Common myeloid progenitor, CD34-positive (primary cell): ENCODE measurements at regions not wholly inside any gene's neighbourhood (a gene's known extent, or its start where the extent isn't known, plus 50 kb on each side); places are given as distances from the start of the nearest gene placed in this dataset.

Experiments
- CTCF ChIA-PET: fragments of 350-600 bp; sonication (Branson Sonifier 250); formaldehyde crosslinking; loops from one replicate; lab custom pipeline; 2021; ENCODE audit warnings: antibody characterized with exemption; lab: Charles Lee
- POLR2A ChIA-PET: fragments of 350-600 bp; sonication (Branson Sonifier 250); formaldehyde crosslinking; loops from one replicate; lab custom pipeline; 2021; ENCODE audit warnings: antibody characterized with exemption; lab: Charles Lee
- DNase-seq, 3 donors: peaks; one replicate each; pipeline versions ENCODE4 v3.0.0 to v3.0.0-alpha.2; 2013
- H3K27ac ChIP-seq, 2 experiments: 1 replicate in 1 of 2; 2 replicates in 1 of 2; pipeline ENCODE4 v1.7.0; 2013; ENCODE audit warnings: inconsistent platforms in 2 of 2, low read length in 2 of 2, mild to moderate bottlenecking in 2 of 2, low read depth in 1 of 2, moderate library complexity in 1 of 2; ENCODE audit not compliant: severe bottlenecking in 2 of 2, insufficient read depth in 1 of 2, poor library complexity in 1 of 2
- H3K27me3 ChIP-seq, 5 experiments: replicated peaks in 2 of 5; 1 replicate in 3 of 5; 2 replicates in 2 of 5; pipeline versions ENCODE4 v1.6.1 to v1.7.0; 2013; ENCODE audit warnings: low read length in 4 of 5, mild to moderate bottlenecking in 2 of 5, moderate library complexity in 2 of 5, inconsistent platforms in 1 of 5; ENCODE audit not compliant: insufficient read depth in 5 of 5, control insufficient read depth in 4 of 5
- H3K36me3 ChIP-seq, 4 experiments: 1 replicate in 2 of 4; 2 replicates in 2 of 4; pipeline versions ENCODE4 v1.6.1 to v1.7.0; 2013; ENCODE audit warnings: low read length in 3 of 4, control low read depth in 1 of 4, mild to moderate bottlenecking in 1 of 4; ENCODE audit not compliant: control insufficient read depth in 4 of 4, insufficient read depth in 4 of 4
- H3K4me1 ChIP-seq, 4 experiments: 1 replicate in 3 of 4; 2 replicates in 1 of 4; pipeline versions ENCODE4 v1.6.1 to v1.7.1; 2013; ENCODE audit warnings: low read length in 3 of 4, mild to moderate bottlenecking in 3 of 4, control low read depth in 1 of 4, inconsistent platforms in 1 of 4, moderate library complexity in 1 of 4; ENCODE audit not compliant: control insufficient read depth in 4 of 4, insufficient read depth in 4 of 4; ENCODE audit errors: control extremely low read depth in 1 of 4
- H3K4me3 ChIP-seq, 7 experiments: 1 replicate in 4 of 7; 2 replicates in 3 of 7; pipeline versions ENCODE4 v1.5.1 to v1.7.0; 2013; ENCODE audit warnings: mild to moderate bottlenecking in 7 of 7, low read length in 6 of 7, moderate library complexity in 6 of 7, inconsistent platforms in 2 of 7, low read depth in 2 of 7, control low read depth in 1 of 7; ENCODE audit not compliant: insufficient read depth in 4 of 7, control insufficient read depth in 1 of 7; ENCODE audit errors: extremely low read depth in 1 of 7
- H3K9me3 ChIP-seq, 5 experiments: 1 replicate in 4 of 5; 2 replicates in 1 of 5; pipeline versions ENCODE4 v1.6.1 to v1.7.1; 2013; ENCODE audit warnings: low read length in 4 of 5, mild to moderate bottlenecking in 2 of 5, inconsistent platforms in 1 of 5, low read depth in 1 of 5, moderate library complexity in 1 of 5; ENCODE audit not compliant: control insufficient read depth in 4 of 5, insufficient read depth in 2 of 5; ENCODE audit errors: control extremely low read depth in 1 of 5
- WGBS: methylation state at CpG from one replicate; pipeline ENCODE4 v1.1.5; 2013; ENCODE audit not compliant: insufficient coverage; 5-methylcytosine and 5-hydroxymethylcytosine counted together

DNA sequence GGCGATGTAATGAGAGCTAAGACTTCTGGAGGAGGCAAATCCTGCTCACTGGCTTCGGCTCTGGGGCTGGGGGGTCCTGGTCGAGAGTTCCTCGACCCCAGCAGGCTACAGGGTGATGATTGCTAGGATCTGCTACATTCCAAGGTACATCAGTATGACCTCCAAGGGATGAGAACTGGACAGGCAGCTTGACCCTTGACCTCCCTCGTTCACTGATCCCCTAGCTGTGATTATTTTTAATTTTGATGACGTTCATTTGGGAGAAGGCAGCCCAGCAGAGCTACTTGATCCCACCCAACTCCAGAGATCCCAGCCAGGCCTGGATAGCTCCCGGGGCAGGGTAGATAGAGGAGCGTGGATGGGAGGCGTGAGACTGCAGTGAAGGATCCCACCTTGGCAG, 242.3 kb downstream of the MAF start:
- no peaks in the 10 kb centered on the region for H3K36me3 ChIP-seq
- POLR2A ChIA-PET, result no interaction called here
- H3K27me3 ChIP-seq, result no peaks in the 10 kb centered on the region
- no peak overlapping the region for H3K4me3 ChIP-seq
- no peaks in the 10 kb centered on the region for H3K4me1 ChIP-seq
- no peaks in the 10 kb centered on the region for H3K9me3 ChIP-seq
- no peak for DNase-seq
- H3K27ac ChIP-seq, result no peak overlapping the region
- CTCF ChIA-PET, result no interaction called here
- WGBS, result 100% methylated on average over 9 of the region's 9 CpGs

DNA sequence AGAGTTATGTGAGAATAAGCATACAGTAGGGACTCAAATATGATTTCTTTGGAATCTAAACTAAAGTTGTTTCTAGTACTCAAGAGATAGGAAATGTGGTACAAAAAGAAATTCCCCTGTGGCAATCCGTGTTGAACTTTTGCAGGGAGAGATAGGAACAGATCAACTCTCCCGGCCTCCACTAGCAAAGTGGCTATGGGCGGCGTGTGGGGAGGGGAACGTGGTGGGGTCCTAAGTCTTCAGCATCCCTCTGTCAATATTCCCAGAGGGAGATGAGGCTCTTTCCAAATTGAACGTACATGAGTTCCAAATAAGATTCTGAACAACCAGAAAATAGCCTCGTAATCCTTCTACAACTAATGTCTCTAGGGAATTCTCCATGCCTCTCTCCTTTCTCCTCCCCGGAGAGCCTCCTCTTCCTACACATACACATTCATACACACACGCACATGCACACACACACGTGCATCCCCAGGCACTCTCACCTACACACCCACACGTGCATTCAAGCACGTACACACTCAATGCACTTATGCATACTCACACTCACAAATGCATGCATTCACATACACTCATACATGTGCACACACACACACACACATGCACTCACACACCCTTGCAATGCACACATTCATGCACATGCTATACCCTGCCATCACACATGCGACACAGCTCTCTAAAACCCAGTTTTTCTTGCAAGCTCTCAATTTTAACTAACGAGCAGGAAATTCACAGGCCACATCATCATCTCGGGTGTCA, 244.8 kb downstream of the MAF start:
- H3K4me1 ChIP-seq, result no peaks in the 10 kb centered on the region
- DNase-seq, result no peak
- ChIA-PET POLR2A (no interaction called here), CTCF (no interaction called here)
- H3K9me3 ChIP-seq, result no peaks in the 10 kb centered on the region
- no peaks in the 10 kb centered on the region for H3K36me3 ChIP-seq
- WGBS, result 98% methylated on average over 15 of the region's 15 CpGs
- no peak overlapping the region for H3K4me3 ChIP-seq
- no peaks in the 10 kb centered on the region for H3K27me3 ChIP-seq
- H3K27ac ChIP-seq, result no peak overlapping the region

DNA sequence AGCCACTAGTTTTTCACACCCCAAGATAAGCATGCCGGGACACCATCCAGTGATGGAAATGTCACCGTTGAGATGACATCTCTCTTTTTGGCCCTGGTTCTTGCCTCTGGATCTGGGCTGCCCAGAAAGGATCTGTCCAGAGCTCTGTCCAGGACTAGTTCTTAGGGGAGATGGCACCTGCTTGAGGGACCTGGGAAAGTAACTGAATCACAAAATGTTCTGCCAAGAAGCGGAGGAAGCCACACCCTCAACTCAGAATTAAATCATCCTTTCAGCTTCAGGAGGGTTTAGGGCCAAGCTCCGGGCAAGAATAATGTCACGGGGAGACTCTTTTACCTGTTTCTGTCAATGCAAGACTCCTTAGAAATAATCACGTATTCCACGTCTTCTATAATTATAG, 248.6 kb downstream of the MAF start:
- no peaks in the 10 kb centered on the region for H3K4me1 ChIP-seq
- no peaks in the 10 kb centered on the region for H3K9me3 ChIP-seq
- H3K27me3 ChIP-seq, result no peaks in the 10 kb centered on the region
- CTCF ChIA-PET, result no interaction called here
- 100% methylated on average over 5 of the region's 7 CpGs for WGBS
- no peaks in the 10 kb centered on the region for H3K36me3 ChIP-seq
- POLR2A ChIA-PET, result no interaction called here
- H3K4me3 ChIP-seq, result no peak overlapping the region
- H3K27ac ChIP-seq, result no peak overlapping the region
- DNase-seq, result no peak

DNA sequence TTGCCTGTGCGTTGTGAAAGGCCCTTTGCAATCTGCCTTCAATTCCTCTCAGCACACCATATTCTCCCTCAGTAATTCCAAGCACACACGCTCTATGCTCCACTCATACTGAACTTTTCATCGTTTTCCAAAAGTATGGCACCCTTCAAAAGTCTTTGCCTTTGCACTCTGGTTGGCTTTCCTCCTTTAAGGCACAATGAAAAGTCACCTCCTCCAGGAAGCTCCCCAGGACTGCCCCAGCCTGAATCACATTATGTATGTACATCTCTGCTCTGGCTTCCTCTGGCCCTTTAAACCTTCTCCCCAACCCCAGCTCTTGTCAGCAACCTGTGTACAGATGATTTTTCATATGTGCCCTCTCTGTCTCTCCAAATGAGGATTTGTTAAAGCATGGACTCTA, 250.7 kb downstream of the MAF start:
- H3K9me3 ChIP-seq, result no peaks in the 10 kb centered on the region
- POLR2A ChIA-PET, result no interaction called here
- 100% methylated on average over 3 of the region's 3 CpGs for WGBS
- CTCF ChIA-PET, result no interaction called here
- no peaks in the 10 kb centered on the region for H3K4me1 ChIP-seq
- H3K4me3 ChIP-seq, result no peak overlapping the region
- H3K27ac ChIP-seq, result no peak overlapping the region
- no peak for DNase-seq
- no peaks in the 10 kb centered on the region for H3K27me3 ChIP-seq
- H3K36me3 ChIP-seq, result no peaks in the 10 kb centered on the region

DNA sequence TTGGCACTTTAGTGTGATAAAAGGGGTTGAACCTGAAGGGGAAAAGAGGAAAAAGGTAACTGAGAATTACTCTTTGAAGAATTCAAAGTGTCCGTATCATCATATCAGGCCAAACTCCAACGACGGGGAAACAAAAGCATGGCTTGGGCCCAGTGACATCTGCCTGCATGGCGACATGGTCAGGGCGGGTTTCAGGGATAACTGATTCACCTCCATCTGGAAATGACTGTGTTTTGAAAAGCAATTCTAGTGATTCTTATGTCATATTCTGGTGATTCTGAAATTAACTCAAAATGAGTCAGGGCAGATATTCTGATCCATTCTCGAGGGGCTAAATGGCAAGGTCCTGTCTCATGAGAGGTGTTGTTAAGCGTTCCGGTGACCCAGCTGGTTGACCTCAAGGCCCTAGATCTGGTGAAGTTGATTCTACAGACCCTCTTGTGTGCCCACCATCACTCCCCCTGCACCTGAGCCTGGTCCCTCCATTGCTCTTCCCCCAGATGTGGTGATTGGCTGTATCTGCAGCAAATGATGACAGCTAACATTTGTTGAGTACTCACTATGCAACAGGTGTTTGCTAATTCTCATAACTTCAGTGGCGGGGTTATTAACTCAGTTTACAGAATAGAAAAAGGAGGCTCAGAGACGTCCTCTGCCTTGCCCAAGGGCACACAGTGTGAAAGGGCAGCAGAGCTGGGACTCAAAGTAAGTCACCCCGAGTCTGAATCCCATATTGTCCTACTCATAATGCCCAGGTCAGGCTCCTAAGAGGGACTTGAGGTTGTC, 251.8 kb downstream of the MAF start:
- no peaks in the 10 kb centered on the region for H3K9me3 ChIP-seq
- no peaks in the 10 kb centered on the region for H3K4me1 ChIP-seq
- H3K27ac ChIP-seq, result no peak overlapping the region
- WGBS, result 94% methylated on average over 9 of the region's 11 CpGs
- no peak overlapping the region for H3K4me3 ChIP-seq
- H3K27me3 ChIP-seq, result no peaks in the 10 kb centered on the region
- no peak for DNase-seq
- CTCF ChIA-PET, result no interaction called here
- no peaks in the 10 kb centered on the region for H3K36me3 ChIP-seq
- POLR2A ChIA-PET, result no interaction called here

DNA sequence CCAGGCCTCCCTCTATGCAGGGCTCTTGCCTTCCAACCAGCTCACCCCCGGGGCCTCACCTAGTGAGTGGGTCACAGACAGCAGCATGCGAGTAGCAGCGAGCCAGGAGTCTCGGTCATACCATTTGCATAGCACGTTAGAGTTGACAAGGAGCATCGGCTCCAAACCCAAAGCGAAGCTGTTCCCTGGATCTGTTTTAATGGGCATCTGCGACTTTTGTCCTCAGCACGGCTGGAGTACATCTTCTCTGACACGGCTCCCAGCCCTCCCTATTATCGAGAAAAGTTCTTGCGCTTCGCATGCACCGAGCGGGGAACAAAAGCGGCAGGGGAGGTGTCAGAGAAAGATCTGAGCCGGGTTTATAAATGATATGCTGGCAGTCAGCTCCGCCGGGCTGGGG, 253.3 kb downstream of the MAF start:
- CTCF ChIA-PET, result no interaction called here
- Histone ChIP-seq H3K27me3 (no peaks in the 10 kb centered on the region), H3K4me3 (no peak overlapping the region), H3K36me3 (no peaks in the 10 kb centered on the region), H3K27ac (no peak overlapping the region), H3K9me3 (no peaks in the 10 kb centered on the region), H3K4me1 (no peaks in the 10 kb centered on the region)
- WGBS, result 96% methylated on average over 19 of the region's 19 CpGs
- DNase-seq, result no peak
- POLR2A ChIA-PET, result no interaction called here

DNA sequence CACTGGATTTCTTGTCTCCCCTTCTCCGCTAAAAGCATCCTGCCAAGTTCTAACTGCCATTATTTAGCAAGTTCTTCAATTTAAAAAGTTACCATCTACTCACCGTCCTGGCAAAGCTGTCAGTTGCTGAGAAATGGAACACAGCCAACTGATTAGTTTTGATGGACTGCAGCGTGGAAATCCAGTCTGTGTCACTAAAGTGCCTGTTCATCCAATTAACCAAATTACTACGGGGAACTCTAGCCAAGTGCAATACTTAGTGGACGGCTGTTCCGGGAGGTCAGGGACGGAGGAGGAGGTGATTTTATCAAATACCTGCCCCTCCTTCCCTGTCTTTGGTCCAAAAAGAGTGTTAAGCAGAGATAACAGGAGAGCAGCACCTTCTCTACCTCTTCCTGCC, 260.7 kb downstream of the MAF start:
- Histone ChIP-seq H3K36me3 (no peaks in the 10 kb centered on the region), H3K4me3 (no peak overlapping the region), H3K4me1 (no peaks in the 10 kb centered on the region), H3K27me3 (no peaks in the 10 kb centered on the region), H3K27ac (no peak overlapping the region), H3K9me3 (no peaks in the 10 kb centered on the region)
- no peak for DNase-seq
- ChIA-PET CTCF (no interaction called here), POLR2A (no interaction called here)
- WGBS, result 94% methylated on average over 6 of the region's 7 CpGs
